Sigmoid colon (tissue), 6 donors: ENCODE measurements at regions not wholly inside any gene's neighbourhood (a gene's known extent, or its start where the extent isn't known, plus 50 kb on each side); places are given as distances from the start of the nearest gene placed in this dataset.
"Not testable (repeated sequence)": the region's sequence is repeated elsewhere in the genome, so short reads cannot be mapped to it uniquely, and the experiment has no call there.

Experiments
- DNase-seq: peaks from one replicate; pipeline ENCODE4 v3.0.0-alpha.2; 2019
- H3K27ac ChIP-seq, 4 donors: fragments of 200-600 bp; sonication (generic); one replicate each; pipeline ENCODE4 v1.5.1; 2016 to 2019; ENCODE audit warnings: mild to moderate bottlenecking in 1 of 4
- H3K27me3 ChIP-seq, 3 donors: fragments of 200-600 bp; sonication (generic); one replicate each; pipeline ENCODE4 v1.5.1; 2019; ENCODE audit warnings: mild to moderate bottlenecking in 1 of 3
- H3K36me3 ChIP-seq, 4 donors: fragments of 200-600 bp; sonication (generic); one replicate each; pipeline ENCODE4 v1.5.1; 2016 to 2019
- H3K4me1 ChIP-seq, 4 donors: fragments of 200-600 bp; sonication (generic); one replicate each; pipeline ENCODE4 v1.5.1; 2017 to 2019
- H3K4me3 ChIP-seq, 4 donors: fragments of 200-600 bp; sonication (generic); one replicate each; pipeline ENCODE4 v1.5.1; 2017 to 2019; ENCODE audit warnings: mild to moderate bottlenecking in 2 of 4, moderate library complexity in 1 of 4
- H3K9me3 ChIP-seq, 4 donors: fragments of 200-600 bp in 3 of 4; sonication (generic) in 3 of 4; one replicate each; pipeline versions ENCODE4 v1.5.1 to v1.6.1; 2013 to 2019
- EP300 ChIP-seq, 4 donors: sonication (generic); formaldehyde crosslinking; IDR thresholded peaks; one replicate each; pipeline ENCODE4 v1.6.1; 2017; ENCODE audit warnings: antibody characterized with exemption in 4 of 4
- POLR2A ChIP-seq, 2 donors: fragments of 450-650 bp; IDR thresholded peaks; one replicate each; pipeline ENCODE4 v1.6.1; 2016; ENCODE audit warnings: antibody characterized with exemption in 2 of 2, mild to moderate bottlenecking in 2 of 2, moderate library complexity in 2 of 2
- POLR2AphosphoS5 ChIP-seq, 4 donors: sonication (generic); formaldehyde crosslinking; IDR thresholded peaks; one replicate each; pipeline ENCODE4 v1.6.1; 2017; ENCODE audit warnings: antibody characterized with exemption in 4 of 4
- WGBS, 2 donors: extraction: QIAGEN DNeasy Blood & Tissue Kit; methylation state at CpG; one replicate each; pipeline ENCODE4 v1.1.7; 2013; 5-methylcytosine and 5-hydroxymethylcytosine counted together
- intact Hi-C: fragments of 100-400 bp; cut with DNase I; formaldehyde crosslinking; loops from one replicate; pipeline ENCODE4 v1.15.1; 2023
- TF ChIP-seq, protein P1 (sequence below), 4 experiments: fragments of 450-650 bp in 3 of 4; fragments of 200-600 bp in 1 of 4; IDR thresholded peaks; one replicate each; pipeline ENCODE4 v1.5.1; 2016 to 2019; ENCODE audit warnings: antibody characterized with exemption in 4 of 4, mild to moderate bottlenecking in 3 of 4, moderate library complexity in 2 of 4
- donor health status: healthy with polysubstance abuse.
- donor health status: healthy.

DNA sequence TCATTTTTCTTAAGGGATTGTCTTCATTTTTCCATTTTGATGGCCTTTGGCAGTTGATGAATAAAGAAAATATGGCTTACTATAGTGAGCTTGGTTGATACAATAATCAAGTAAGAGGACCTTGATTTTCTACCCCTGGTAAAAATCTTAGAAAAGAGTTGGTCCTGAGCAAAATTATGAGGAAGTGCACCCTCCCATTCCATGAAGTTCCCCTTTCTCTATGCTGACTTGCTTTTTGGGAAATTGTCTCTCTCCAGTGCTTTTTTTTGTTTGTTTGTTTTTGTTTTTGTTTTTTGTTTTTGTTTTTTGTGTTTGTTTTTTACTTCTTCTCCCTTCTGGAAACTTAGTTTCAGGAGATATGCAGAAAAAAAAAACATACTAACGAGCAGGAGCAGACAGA lies 449.2 kb upstream of the ACTBL2 start:
- no peak for DNase-seq
- Histone ChIP-seq H3K36me3 (no peaks in the 10 kb centered on the region), H3K27me3 (no peaks in the 10 kb centered on the region), H3K4me1 (no peaks in the 10 kb centered on the region), H3K4me3 (no peak overlapping the region), H3K9me3 (no peaks in the 10 kb centered on the region), H3K27ac (no peak overlapping the region)
- no peak for TF ChIP-seq EP300 (IDR thresholded peaks at IDR 0.05)
- TF ChIP-seq POLR2A (IDR thresholded peaks at IDR 0.05) = no peak
- TF ChIP-seq POLR2AphosphoS5 (IDR thresholded peaks at IDR 0.05) = no peak
- TF ChIP-seq, protein P1, sequence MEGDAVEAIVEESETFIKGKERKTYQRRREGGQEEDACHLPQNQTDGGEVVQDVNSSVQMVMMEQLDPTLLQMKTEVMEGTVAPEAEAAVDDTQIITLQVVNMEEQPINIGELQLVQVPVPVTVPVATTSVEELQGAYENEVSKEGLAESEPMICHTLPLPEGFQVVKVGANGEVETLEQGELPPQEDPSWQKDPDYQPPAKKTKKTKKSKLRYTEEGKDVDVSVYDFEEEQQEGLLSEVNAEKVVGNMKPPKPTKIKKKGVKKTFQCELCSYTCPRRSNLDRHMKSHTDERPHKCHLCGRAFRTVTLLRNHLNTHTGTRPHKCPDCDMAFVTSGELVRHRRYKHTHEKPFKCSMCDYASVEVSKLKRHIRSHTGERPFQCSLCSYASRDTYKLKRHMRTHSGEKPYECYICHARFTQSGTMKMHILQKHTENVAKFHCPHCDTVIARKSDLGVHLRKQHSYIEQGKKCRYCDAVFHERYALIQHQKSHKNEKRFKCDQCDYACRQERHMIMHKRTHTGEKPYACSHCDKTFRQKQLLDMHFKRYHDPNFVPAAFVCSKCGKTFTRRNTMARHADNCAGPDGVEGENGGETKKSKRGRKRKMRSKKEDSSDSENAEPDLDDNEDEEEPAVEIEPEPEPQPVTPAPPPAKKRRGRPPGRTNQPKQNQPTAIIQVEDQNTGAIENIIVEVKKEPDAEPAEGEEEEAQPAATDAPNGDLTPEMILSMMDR (IDR thresholded peaks at IDR 0.05) = no peak
- 71 to 75% methylated on average over 1 of the region's 1 CpG for WGBS, 2 donors
- intact Hi-C loops = no loop called here

DNA sequence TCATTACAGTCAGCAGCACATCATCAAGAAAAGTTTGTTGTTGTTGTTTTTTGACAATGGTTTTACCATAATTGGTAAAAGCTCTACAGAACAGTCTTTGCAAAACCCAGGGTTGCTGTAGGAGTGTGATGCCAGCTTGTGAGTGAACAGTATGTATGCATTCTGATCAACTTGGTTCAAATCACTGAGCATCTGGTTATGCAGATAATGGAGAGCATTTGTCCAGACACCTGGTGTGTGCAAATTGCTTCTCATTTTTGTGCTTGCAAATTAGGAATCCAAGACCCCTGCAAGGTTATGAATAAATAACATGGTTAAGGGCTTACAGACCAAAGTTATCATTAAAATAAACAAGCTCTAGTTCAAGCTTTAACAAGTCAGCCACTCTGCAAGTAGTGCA lies 448.7 kb upstream of the ACTBL2 start:
- no peaks in the 10 kb centered on the region for H3K36me3 ChIP-seq
- no peak for TF ChIP-seq POLR2AphosphoS5 (IDR thresholded peaks at IDR 0.05)
- TF ChIP-seq EP300 (IDR thresholded peaks at IDR 0.05) = no peak
- TF ChIP-seq, protein P1 (IDR thresholded peaks at IDR 0.05) = no peak
- no peak for TF ChIP-seq POLR2A (IDR thresholded peaks at IDR 0.05)
- H3K27ac ChIP-seq = no peak overlapping the region
- no peaks in the 10 kb centered on the region for H3K4me1 ChIP-seq
- H3K4me3 ChIP-seq = no peak overlapping the region
- H3K27me3 ChIP-seq = no peaks in the 10 kb centered on the region
- intact Hi-C loops = no loop called here
- no peak for DNase-seq
- no peaks in the 10 kb centered on the region for H3K9me3 ChIP-seq

DNA sequence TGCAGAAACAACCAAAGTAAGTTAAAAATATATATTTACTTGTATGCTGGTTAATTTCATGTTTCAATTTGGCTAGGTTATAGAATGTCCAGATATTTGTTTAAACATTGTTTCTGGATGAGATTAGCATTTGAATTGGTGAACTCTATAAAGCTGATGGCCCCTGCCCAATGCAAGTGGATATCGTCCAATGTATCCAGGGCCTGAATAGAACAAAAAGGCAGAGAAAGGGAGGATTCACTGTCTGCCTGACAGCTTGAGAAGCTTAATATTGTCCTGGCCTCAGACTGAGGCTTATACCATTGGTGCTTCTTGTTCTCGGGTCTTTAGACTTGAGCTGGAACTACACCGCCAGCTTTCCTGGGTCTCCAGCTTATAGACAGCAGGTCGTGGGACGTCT lies 446.7 kb upstream of the ACTBL2 start:
- intact Hi-C loops = no loop called here
- H3K4me3 ChIP-seq = no peak overlapping the region
- TF ChIP-seq EP300 (IDR thresholded peaks at IDR 0.05) = no peak
- no peak for TF ChIP-seq POLR2AphosphoS5 (IDR thresholded peaks at IDR 0.05)
- TF ChIP-seq, protein P1 (IDR thresholded peaks at IDR 0.05) = no peak
- TF ChIP-seq POLR2A (IDR thresholded peaks at IDR 0.05) = no peak
- H3K9me3 ChIP-seq = no peaks in the 10 kb centered on the region
- H3K27ac ChIP-seq = no peak overlapping the region
- no peaks in the 10 kb centered on the region for H3K4me1 ChIP-seq
- no peak for DNase-seq
- no peaks in the 10 kb centered on the region for H3K36me3 ChIP-seq
- no peaks in the 10 kb centered on the region for H3K27me3 ChIP-seq
- 66 to 88% methylated on average over 5 of the region's 5 CpGs for WGBS, 2 donors

DNA sequence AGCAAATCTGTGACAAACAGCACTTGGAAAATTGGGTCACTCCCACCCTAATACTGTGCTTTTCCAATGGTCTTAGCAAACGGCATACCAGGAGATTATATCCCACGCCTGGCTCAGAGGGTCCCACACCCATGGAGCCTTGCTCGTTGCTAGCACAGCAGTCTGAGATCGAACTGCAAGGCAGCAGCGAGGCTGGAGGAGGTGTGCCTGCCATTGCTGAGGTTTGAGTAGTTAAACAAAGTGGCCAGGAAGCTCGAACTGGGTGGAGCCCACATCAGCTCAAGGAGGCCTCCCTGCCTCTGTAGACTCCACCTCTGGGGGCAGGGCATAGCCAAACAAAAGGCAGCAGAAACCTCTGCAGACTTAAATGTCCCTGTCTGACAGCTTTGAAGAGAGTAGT lies 440.5 kb upstream of the ACTBL2 start:
- H3K36me3 ChIP-seq, intact Hi-C loops, H3K9me3 ChIP-seq, H3K4me1 ChIP-seq, H3K4me3 ChIP-seq, H3K27me3 ChIP-seq, H3K27ac ChIP-seq, DNase-seq: not testable (repeated sequence)
- 80 to 86% methylated on average over 6 of the region's 6 CpGs for WGBS, 2 donors

DNA sequence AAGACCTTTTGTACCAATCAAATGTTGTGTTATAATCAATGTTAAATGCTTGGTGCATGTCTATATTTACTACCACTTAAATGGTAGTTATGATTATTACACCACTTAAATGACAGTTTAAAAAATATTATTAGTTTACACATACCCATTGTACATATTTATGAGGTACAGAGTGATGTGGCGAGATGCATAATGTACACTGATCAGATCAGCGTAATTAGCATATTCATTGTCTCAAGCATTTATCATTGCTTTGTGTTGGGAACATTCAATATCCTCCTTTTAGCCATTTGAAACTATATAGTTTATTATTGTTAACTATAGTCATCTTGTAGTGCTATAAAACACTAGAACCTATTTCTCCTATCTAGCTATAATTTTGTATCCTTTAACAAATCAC lies 434.4 kb upstream of the ACTBL2 start:
- TF ChIP-seq POLR2A (IDR thresholded peaks at IDR 0.05) = no peak
- TF ChIP-seq, protein P1 (IDR thresholded peaks at IDR 0.05) = no peak
- TF ChIP-seq POLR2AphosphoS5 (IDR thresholded peaks at IDR 0.05) = no peak
- TF ChIP-seq EP300 (IDR thresholded peaks at IDR 0.05) = no peak
- H3K27me3 ChIP-seq = no peaks in the 10 kb centered on the region
- no peaks in the 10 kb centered on the region for H3K4me1 ChIP-seq
- no peak overlapping the region for H3K27ac ChIP-seq
- H3K9me3 ChIP-seq = no peaks in the 10 kb centered on the region
- intact Hi-C loops = no loop called here
- 47 to 48% methylated on average over 2 of the region's 2 CpGs for WGBS, 2 donors
- H3K4me3 ChIP-seq = no peak overlapping the region
- no peak for DNase-seq
- H3K36me3 ChIP-seq = no peaks in the 10 kb centered on the region
